Hematopoietic multipotent progenitor cell treated with erythropoietin and hydrocortisone succinate and interleukin-3 and kit ligand, for 17 days (in vitro differentiated cells): ENCODE measurements at regions not wholly inside any gene's neighbourhood (a gene's known extent, or its start where the extent isn't known, plus 50 kb on each side); places are given as distances from the start of the nearest gene placed in this dataset.
"Not testable (repeated sequence)": the region's sequence is repeated elsewhere in the genome, so short reads cannot be mapped to it uniquely, and the experiment has no call there.

Source experiments
- DNase-seq: peaks from one replicate; pipeline ENCODE4 v3.0.0-alpha.2; 2015; ENCODE audit warnings: low spot score

GRCh38 chr4:10388146-10388545 lies 69.1 kb downstream of the ZNF518B start:
- not testable (repeated sequence) for DNase-seq

GRCh38 chr4:10385994-10386394 lies 71.2 kb downstream of the ZNF518B start:
- DNase-seq = no peak

GRCh38 chr4:10384974-10385373 lies 72.3 kb downstream of the ZNF518B start:
- DNase-seq = no peak

- no peak for DNase-seq
These were observed 73.8 kb downstream of the ZNF518B start for GRCh38 chr4:10383417-10383816.

- DNase-seq = not testable (repeated sequence)
These were observed 75.1 kb downstream of the ZNF518B start for GRCh38 chr4:10382171-10382570.

- DNase-seq = no peak
These were observed 76.1 kb downstream of the ZNF518B start for GRCh38 chr4:10381146-10381545.

- no peak for DNase-seq
These were observed 76.5 kb downstream of the ZNF518B start for GRCh38 chr4:10380735-10381134.

GRCh38 chr4:10371869-10372471 lies 85.3 kb downstream of the ZNF518B start:
- DNase-seq = no peak

- no peak for DNase-seq
These were observed 86.1 kb downstream of the ZNF518B start for GRCh38 chr4:10371121-10371520.

- DNase-seq = no peak
These were observed 87.7 kb downstream of the ZNF518B start for GRCh38 chr4:10369517-10369916.

GRCh38 chr4:10366628-10367027 lies 90.6 kb downstream of the ZNF518B start:
- no peak for DNase-seq

- DNase-seq = no peak
These were observed 93.0 kb downstream of the ZNF518B start for GRCh38 chr4:10364194-10364593.

- no peak for DNase-seq
These were observed 102.5 kb downstream of the ZNF518B start for GRCh38 chr4:10354746-10355145.

- no peak for DNase-seq
These were observed 103.0 kb downstream of the ZNF518B start for GRCh38 chr4:10354225-10354624.

GRCh38 chr4:10353110-10353509 lies 104.1 kb downstream of the ZNF518B start:
- DNase-seq = no peak

GRCh38 chr4:10348241-10348640 lies 109.0 kb downstream of the ZNF518B start:
- DNase-seq = no peak

- DNase-seq = no peak
These were observed 109.4 kb downstream of the ZNF518B start for GRCh38 chr4:10347815-10348214.

GRCh38 chr4:10347281-10347795 lies 109.9 kb downstream of the ZNF518B start:
- DNase-seq = no peak

- DNase-seq = no peak
These were observed 111.2 kb downstream of the ZNF518B start for GRCh38 chr4:10346023-10346422.

- no peak for DNase-seq
These were observed 111.8 kb downstream of the ZNF518B start for GRCh38 chr4:10345381-10345784.

GRCh38 chr4:10344824-10345223 lies 112.4 kb downstream of the ZNF518B start:
- no peak for DNase-seq

GRCh38 chr4:10343656-10344055 lies 113.6 kb downstream of the ZNF518B start:
- no peak for DNase-seq

- DNase-seq = no peak
These were observed 114.4 kb downstream of the ZNF518B start for GRCh38 chr4:10342866-10343265.

GRCh38 chr4:10336471-10336870 lies 120.8 kb downstream of the ZNF518B start:
- no peak for DNase-seq
